Body of pancreas (tissue), 4 donors: ENCODE measurements at regions not wholly inside any gene's neighbourhood (a gene's known extent, or its start where the extent isn't known, plus 50 kb on each side); places are given as distances from the start of the nearest gene placed in this dataset.

Source experiments
- ATAC-seq: fragments of 150-250 bp; one replicate; pipeline ENCODE4 v1.9.1; 2016
- DNase-seq, 4 donors: peaks; one replicate each; pipeline ENCODE4 v3.0.0-alpha.2; 2019
- H3K27ac ChIP-seq, 4 donors: fragments of 200-600 bp; sonication (generic); 1 replicate in 3 of 4; 2 replicates in 1 of 4; pipeline versions ENCODE4 v1.5.1 to v1.6.1; 2016 to 2019; ENCODE audit warnings: mild to moderate bottlenecking in 1 of 4, mixed read lengths in 1 of 4, moderate library complexity in 1 of 4
- H3K27me3 ChIP-seq, 2 donors: fragments of 200-600 bp; sonication (generic); one replicate each; pipeline ENCODE4 v1.6.0; 2016; ENCODE audit warnings: mild to moderate bottlenecking in 1 of 2
- H3K36me3 ChIP-seq, 2 donors: fragments of 200-600 bp; sonication (generic); replicated peaks in 1 of 2; 2 replicates each; pipeline ENCODE4 v1.5.1; 2016; ENCODE audit warnings: low read depth in 2 of 2; ENCODE audit not compliant: insufficient read depth in 1 of 2
- H3K4me1 ChIP-seq: fragments of 200-600 bp; sonication (generic); one replicate; pipeline ENCODE4 v1.6.0; 2016
- H3K4me3 ChIP-seq, 2 donors: fragments of 200-600 bp; sonication (generic); 1 replicate in 1 of 2; 2 replicates in 1 of 2; pipeline ENCODE4 v1.5.1; 2016 to 2019
- H3K9me3 ChIP-seq, 3 donors: fragments of 200-600 bp; sonication (generic); 1 replicate in 2 of 3; 2 replicates in 1 of 3; pipeline ENCODE4 v1.5.1; 2016
- CTCF ChIP-seq, 7 experiments: fragments of 450-650 bp in 4 of 7; fragments of 200-600 bp in 3 of 7; sonication (generic) in 3 of 7; IDR thresholded peaks; one replicate each; pipeline ENCODE4 v1.5.1; 2016 to 2019; ENCODE audit warnings: antibody characterized with exemption in 7 of 7
- POLR2A ChIP-seq, 3 donors: fragments of 450-650 bp; IDR thresholded peaks; one replicate each; pipeline ENCODE4 v1.6.1; 2016; ENCODE audit warnings: antibody characterized with exemption in 3 of 3, mild to moderate bottlenecking in 2 of 3
- WGBS, 2 donors: methylation state at CpG; one replicate each; pipeline ENCODE4 v1.1.5; 2017; 5-methylcytosine and 5-hydroxymethylcytosine counted together
- intact Hi-C: fragments of 100-400 bp; cut with DNase I; formaldehyde crosslinking; loops from one replicate; pipeline ENCODE4 v1.15.1; 2023

- Histone ChIP-seq H3K4me3 (no peak overlapping the region), H3K27ac (no peak overlapping the region), H3K9me3 (no peaks in the 10 kb centered on the region), H3K4me1 (no peaks in the 10 kb centered on the region), H3K27me3 (no peaks in the 10 kb centered on the region), H3K36me3 (no peaks in the 10 kb centered on the region)
- intact Hi-C loops: no loop called here
- ATAC-seq (no peak), DNase-seq (no peak)
- 77 to 81% methylated on average over 10 of the region's 10 CpGs for WGBS, 2 donors
- TF ChIP-seq POLR2A (IDR thresholded peaks at IDR 0.05): no peak
- TF ChIP-seq CTCF (IDR thresholded peaks at IDR 0.05): no peak
Observed at GRCh38 chr6:166824146-166824879, 132.0 kb downstream of the RNASET2 start.

- Histone ChIP-seq H3K9me3 (no peaks in the 10 kb centered on the region), H3K27me3 (no peaks in the 10 kb centered on the region), H3K4me3 (no peak overlapping the region), H3K36me3 (no peaks in the 10 kb centered on the region), H3K4me1 (no peaks in the 10 kb centered on the region), H3K27ac (no peak overlapping the region)
- DNase-seq (no peak), ATAC-seq (no peak)
- intact Hi-C loops: no loop called here
- WGBS, 2 donors: 38 to 46% methylated on average over 1 of the region's 1 CpG
- TF ChIP-seq POLR2A (IDR thresholded peaks at IDR 0.05) (no peak), CTCF (IDR thresholded peaks at IDR 0.05) (no peak)
Observed at GRCh38 chr6:166822609-166823008, 133.7 kb downstream of the RNASET2 start.

- WGBS, 2 donors: 88 to 93% methylated on average over 1 of the region's 1 CpG
- no peaks in the 10 kb centered on the region for H3K9me3 ChIP-seq
Observed at GRCh38 chr6:166820483-166820882, 135.9 kb downstream of the RNASET2 start.

GRCh38 chr6:166820070-166820469 lies 136.3 kb downstream of the RNASET2 start:
- H3K27ac ChIP-seq: no peak overlapping the region
- no peak overlapping the region for H3K4me3 ChIP-seq
- ATAC-seq (no peak), DNase-seq (no peak)
- WGBS, 2 donors: 57 to 74% methylated on average over 1 of the region's 1 CpG
- TF ChIP-seq CTCF (IDR thresholded peaks at IDR 0.05) (no peak), POLR2A (IDR thresholded peaks at IDR 0.05) (no peak)
- H3K36me3 ChIP-seq: no peaks in the 10 kb centered on the region
- H3K27me3 ChIP-seq: no peaks in the 10 kb centered on the region
- no peaks in the 10 kb centered on the region for H3K9me3 ChIP-seq
- intact Hi-C loops: no loop called here
- H3K4me1 ChIP-seq: no peaks in the 10 kb centered on the region

More at GRCh38 chr6:166820483-166820882, 135.9 kb downstream of the RNASET2 start:
- Histone ChIP-seq H3K36me3 (no peaks in the 10 kb centered on the region), H3K4me1 (no peaks in the 10 kb centered on the region), H3K4me3 (no peak overlapping the region), H3K27me3 (no peaks in the 10 kb centered on the region), H3K27ac (no peak overlapping the region)
- TF ChIP-seq CTCF (IDR thresholded peaks at IDR 0.05) (no peak), POLR2A (IDR thresholded peaks at IDR 0.05) (no peak)
- DNase-seq (no peak), ATAC-seq (no peak)
- intact Hi-C loops: no loop called here

- H3K4me3 ChIP-seq: no peak overlapping the region
- TF ChIP-seq CTCF (IDR thresholded peaks at IDR 0.05) (no peak), POLR2A (IDR thresholded peaks at IDR 0.05) (no peak)
- H3K9me3 ChIP-seq: no peaks in the 10 kb centered on the region
- intact Hi-C loops: no loop called here
- H3K36me3 ChIP-seq: no peaks in the 10 kb centered on the region
- no peaks in the 10 kb centered on the region for H3K4me1 ChIP-seq
- ATAC-seq (no peak), DNase-seq (no peak)
- H3K27me3 ChIP-seq: no peaks in the 10 kb centered on the region
- 61 to 70% methylated on average over 4 of the region's 4 CpGs for WGBS, 2 donors
- no peak overlapping the region for H3K27ac ChIP-seq
Observed at GRCh38 chr6:166815629-166816028, 140.7 kb downstream of the RNASET2 start.
